Sigmoid colon (tissue), 6 donors: ENCODE measurements at regions not wholly inside any gene's neighbourhood (a gene's known extent, or its start where the extent isn't known, plus 50 kb on each side); places are given as distances from the start of the nearest gene placed in this dataset.

Experiments used
- DNase-seq: peaks from one replicate; pipeline ENCODE4 v3.0.0-alpha.2; 2019
- H3K27ac ChIP-seq, 4 donors: fragments of 200-600 bp; sonication (generic); one replicate each; pipeline ENCODE4 v1.5.1; 2016 to 2019; ENCODE audit warnings: mild to moderate bottlenecking in 1 of 4
- H3K27me3 ChIP-seq, 3 donors: fragments of 200-600 bp; sonication (generic); one replicate each; pipeline ENCODE4 v1.5.1; 2019; ENCODE audit warnings: mild to moderate bottlenecking in 1 of 3
- H3K36me3 ChIP-seq, 4 donors: fragments of 200-600 bp; sonication (generic); one replicate each; pipeline ENCODE4 v1.5.1; 2016 to 2019
- H3K4me1 ChIP-seq, 4 donors: fragments of 200-600 bp; sonication (generic); one replicate each; pipeline ENCODE4 v1.5.1; 2017 to 2019
- H3K4me3 ChIP-seq, 4 donors: fragments of 200-600 bp; sonication (generic); one replicate each; pipeline ENCODE4 v1.5.1; 2017 to 2019; ENCODE audit warnings: mild to moderate bottlenecking in 2 of 4, moderate library complexity in 1 of 4
- H3K9me3 ChIP-seq, 4 donors: fragments of 200-600 bp in 3 of 4; sonication (generic) in 3 of 4; one replicate each; pipeline versions ENCODE4 v1.5.1 to v1.6.1; 2013 to 2019
- CTCF ChIP-seq, 4 experiments: fragments of 450-650 bp in 3 of 4; fragments of 200-600 bp in 1 of 4; IDR thresholded peaks; one replicate each; pipeline ENCODE4 v1.5.1; 2016 to 2019; ENCODE audit warnings: antibody characterized with exemption in 4 of 4, mild to moderate bottlenecking in 3 of 4, moderate library complexity in 2 of 4
- EP300 ChIP-seq, 4 donors: sonication (generic); formaldehyde crosslinking; IDR thresholded peaks; one replicate each; pipeline ENCODE4 v1.6.1; 2017; ENCODE audit warnings: antibody characterized with exemption in 4 of 4
- POLR2A ChIP-seq, 2 donors: fragments of 450-650 bp; IDR thresholded peaks; one replicate each; pipeline ENCODE4 v1.6.1; 2016; ENCODE audit warnings: antibody characterized with exemption in 2 of 2, mild to moderate bottlenecking in 2 of 2, moderate library complexity in 2 of 2
- POLR2AphosphoS5 ChIP-seq, 4 donors: sonication (generic); formaldehyde crosslinking; IDR thresholded peaks; one replicate each; pipeline ENCODE4 v1.6.1; 2017; ENCODE audit warnings: antibody characterized with exemption in 4 of 4
- WGBS, 2 donors: extraction: QIAGEN DNeasy Blood & Tissue Kit; methylation state at CpG; one replicate each; pipeline ENCODE4 v1.1.7; 2013; 5-methylcytosine and 5-hydroxymethylcytosine counted together
- intact Hi-C: fragments of 100-400 bp; cut with DNase I; formaldehyde crosslinking; loops from one replicate; pipeline ENCODE4 v1.15.1; 2023
- donor health status: healthy with polysubstance abuse.
- donor health status: healthy.

- 33 to 62% methylated on average over 4 of the region's 4 CpGs for WGBS, 2 donors
- Histone ChIP-seq H3K36me3 (no peaks in the 10 kb centered on the region), H3K9me3 (no peaks in the 10 kb centered on the region), H3K27ac (no peak overlapping the region), H3K4me1 (no peaks in the 10 kb centered on the region), H3K27me3 (no peaks in the 10 kb centered on the region), H3K4me3 (no peak overlapping the region)
- no peak for TF ChIP-seq POLR2A (IDR thresholded peaks at IDR 0.05)
- DNase-seq = no peak
- intact Hi-C loops = no loop called here
These were observed 83.2 kb upstream of the PAPPA start for GRCh38 chr9:116070256-116070914.

GRCh38 chr9:116072046-116072445 lies 81.5 kb upstream of the PAPPA start:
- WGBS, 2 donors = 68 to 81% methylated on average over 2 of the region's 2 CpGs

GRCh38 chr9:116073826-116074225 lies 79.8 kb upstream of the PAPPA start:
- H3K4me1 ChIP-seq = no peaks in the 10 kb centered on the region
- no peaks in the 10 kb centered on the region for H3K36me3 ChIP-seq
- no peak overlapping the region for H3K4me3 ChIP-seq
- no peaks in the 10 kb centered on the region for H3K27me3 ChIP-seq
- H3K9me3 ChIP-seq = no peaks in the 10 kb centered on the region
- TF ChIP-seq POLR2A (IDR thresholded peaks at IDR 0.05) = no peak
- no peak for TF ChIP-seq CTCF (IDR thresholded peaks at IDR 0.05)
- no peak for TF ChIP-seq POLR2AphosphoS5 (IDR thresholded peaks at IDR 0.05)
- TF ChIP-seq EP300 (IDR thresholded peaks at IDR 0.05) = no peak
- WGBS, 2 donors = 78 to 85% methylated on average over 2 of the region's 2 CpGs
- intact Hi-C loops = no loop called here
- no peak for DNase-seq
- no peak overlapping the region for H3K27ac ChIP-seq

More at GRCh38 chr9:116072046-116072445, 81.5 kb upstream of the PAPPA start:
- no peak for DNase-seq
- no peak overlapping the region for H3K27ac ChIP-seq
- no peaks in the 10 kb centered on the region for H3K36me3 ChIP-seq
- intact Hi-C loops = no loop called here
- no peaks in the 10 kb centered on the region for H3K4me1 ChIP-seq
- TF ChIP-seq POLR2AphosphoS5 (IDR thresholded peaks at IDR 0.05) = no peak
- H3K4me3 ChIP-seq = no peak overlapping the region
- no peaks in the 10 kb centered on the region for H3K9me3 ChIP-seq
- no peaks in the 10 kb centered on the region for H3K27me3 ChIP-seq

- no peak for DNase-seq
- no peak overlapping the region for H3K4me3 ChIP-seq
- H3K9me3 ChIP-seq = no peaks in the 10 kb centered on the region
- H3K27ac ChIP-seq = no peak overlapping the region
- no peaks in the 10 kb centered on the region for H3K4me1 ChIP-seq
- no peaks in the 10 kb centered on the region for H3K36me3 ChIP-seq
- TF ChIP-seq EP300 (IDR thresholded peaks at IDR 0.05) = no peak
- no peak for TF ChIP-seq CTCF (IDR thresholded peaks at IDR 0.05)
- TF ChIP-seq POLR2A (IDR thresholded peaks at IDR 0.05) = no peak
- TF ChIP-seq POLR2AphosphoS5 (IDR thresholded peaks at IDR 0.05) = no peak
- intact Hi-C loops = loop anchor here (5.0 kb wide), 1 partner anchor 518 kb away; no protein-coding TSS in a partner anchor
- H3K27me3 ChIP-seq = no peaks in the 10 kb centered on the region
These were observed 78.9 kb upstream of the PAPPA start for GRCh38 chr9:116074658-116075057.

GRCh38 chr9:116075191-116075590 lies 78.4 kb upstream of the PAPPA start:
- DNase-seq = no peak
- Histone ChIP-seq H3K4me1 (no peaks in the 10 kb centered on the region), H3K27ac (no peak overlapping the region), H3K36me3 (no peaks in the 10 kb centered on the region), H3K4me3 (no peak overlapping the region), H3K27me3 (no peaks in the 10 kb centered on the region), H3K9me3 (no peaks in the 10 kb centered on the region)
- TF ChIP-seq POLR2AphosphoS5 (IDR thresholded peaks at IDR 0.05) (no peak), POLR2A (IDR thresholded peaks at IDR 0.05) (no peak), CTCF (IDR thresholded peaks at IDR 0.05) (no peak), EP300 (IDR thresholded peaks at IDR 0.05) (no peak)
- intact Hi-C loops = loop anchor here (5.0 kb wide), 1 partner anchor 517 kb away; no protein-coding TSS in a partner anchor
- WGBS, 2 donors = 93% methylated on average over 5 of the region's 5 CpGs

GRCh38 chr9:116078640-116079039 lies 75.0 kb upstream of the PAPPA start:
- Histone ChIP-seq H3K27ac (no peak overlapping the region), H3K4me3 (no peak overlapping the region), H3K36me3 (no peaks in the 10 kb centered on the region), H3K4me1 (peaks cover 0 to 13% (median 6%) of the 10 kb centered on the region in 4 donors), H3K27me3 (no peaks in the 10 kb centered on the region), H3K9me3 (no peaks in the 10 kb centered on the region)
- intact Hi-C loops = loop anchor here (5.0 kb wide), 1 partner anchor 514 kb away; no protein-coding TSS in a partner anchor
- no peak for DNase-seq
- no peak for TF ChIP-seq EP300 (IDR thresholded peaks at IDR 0.05)
- no peak for TF ChIP-seq CTCF (IDR thresholded peaks at IDR 0.05)
- TF ChIP-seq POLR2AphosphoS5 (IDR thresholded peaks at IDR 0.05) = no peak
- TF ChIP-seq POLR2A (IDR thresholded peaks at IDR 0.05) = no peak
